Pancreas (tissue), 10 donors: ENCODE measurements at regions not wholly inside any gene's neighbourhood (a gene's known extent, or its start where the extent isn't known, plus 50 kb on each side); places are given as distances from the start of the nearest gene placed in this dataset.

Source experiments
- ATAC-seq, 4 donors: fragments of 200-7000 bp; cut with Tn5 transposase; one replicate each; pipeline versions ENCODE4 v1.8.0 to v1.9.1; 2020; ENCODE audit warnings: mild to moderate bottlenecking in 4 of 4, moderate library complexity in 4 of 4
- DNase-seq, 6 donors: peaks; one replicate each; pipeline ENCODE4 v3.0.0-alpha.2; 2020
- FAIRE-seq: peaks from 2 replicates; lab custom pipeline; 2012; peaks lifted over from hg19 to GRCh38; lab: Jason Lieb, UNC
- H3K27ac ChIP-seq, 4 donors: fragments of 200-600 bp; sonication (generic); 1 replicate in 3 of 4; 2 replicates in 1 of 4; pipeline versions ENCODE4 v1.5.0 to v1.8.0; 2020
- H3K27me3 ChIP-seq, 4 donors: fragments of 200-600 bp; one replicate each; pipeline ENCODE4 v1.8.0; 2021
- H3K36me3 ChIP-seq, 3 donors: fragments of 200-600 bp; sonication (generic) in 1 of 3; one replicate each; pipeline versions ENCODE4 v1.5.0 to v1.8.0; 2020 to 2021
- H3K4me1 ChIP-seq, 3 donors: fragments of 200-600 bp; one replicate each; pipeline ENCODE4 v1.8.0; 2021
- H3K4me3 ChIP-seq, 4 donors: fragments of 200-600 bp; sonication (generic) in 2 of 4; one replicate each; pipeline versions ENCODE4 v1.5.0 to v1.8.0; 2020 to 2021
- H3K9me3 ChIP-seq, 4 donors: fragments of 200-600 bp; one replicate each; pipeline ENCODE4 v1.8.0; 2021
- CTCF ChIP-seq, 4 donors: fragments of 200-600 bp; sonication (generic) in 3 of 4; IDR thresholded peaks; one replicate each; pipeline versions ENCODE4 v1.5.0 to v1.8.0; 2021; ENCODE audit warnings: antibody characterized with exemption in 4 of 4
- WGBS, 2 donors: extraction: QIAGEN DNeasy Blood & Tissue Kit; methylation state at CpG; one replicate each; pipeline ENCODE4 v1.1.7; 2013; 5-methylcytosine and 5-hydroxymethylcytosine counted together
- intact Hi-C, 3 donors: fragments of 100-400 bp; cut with DNase I; formaldehyde crosslinking; loops; one replicate each; pipeline versions ENCODE4 v1.11.1 to v1.14.2; 2022
- donor health status: healthy with polysubstance abuse.
- donor health status: DM: no; HTN: no; CAD: no; lungs with moderate emphysema.
- donor health status: DM: no; HTN: no; CAD: no.
- donor health status: control.
- donor health status: control.
- donor health status: Bipolar disorder and iron deficiency.
- donor health status: DM: yes; HTN: yes; CAD: no.
- donor health status: DM: no; HTN: no; CAD: no.
- donor health status: DM: no; HTN: no; CAD: no.
- donor health status: DM: yes; HTN: yes; CAD: no.

- FAIRE-seq (no peak), ATAC-seq (no peak), DNase-seq (peak in 1 of 6 donors; percentile 51)
- no peaks in the 10 kb centered on the region for H3K36me3 ChIP-seq
- H3K27me3 ChIP-seq, result no peaks in the 10 kb centered on the region
- H3K4me1 ChIP-seq, result no peaks in the 10 kb centered on the region
- no peak overlapping the region for H3K27ac ChIP-seq
- H3K9me3 ChIP-seq, result no peaks in the 10 kb centered on the region
- whole genome bisulfite sequencing, 2 donors, result 88 to 90% methylated on average over 20 of the region's 20 CpGs
- H3K4me3 ChIP-seq, result no peak overlapping the region
- no peak for TF ChIP-seq CTCF (IDR thresholded peaks at IDR 0.05)
- intact Hi-C loops, result no loop called here
Observed at GRCh38 chr2:57397550-57398360, 648.9 kb upstream of the VRK2 start.

- intact Hi-C loops, result no loop called here
- TF ChIP-seq CTCF (IDR thresholded peaks at IDR 0.05), result no peak
- DNase-seq (no peak), ATAC-seq (no peak), FAIRE-seq (no peak)
- H3K27me3 ChIP-seq, result no peaks in the 10 kb centered on the region
- H3K9me3 ChIP-seq, result no peaks in the 10 kb centered on the region
- H3K36me3 ChIP-seq, result no peaks in the 10 kb centered on the region
- WGBS, 2 donors, result 91 to 100% methylated on average over 5 of the region's 5 CpGs
- no peaks in the 10 kb centered on the region for H3K4me1 ChIP-seq
- H3K4me3 ChIP-seq, result no peak overlapping the region
- H3K27ac ChIP-seq, result no peak overlapping the region
Observed at GRCh38 chr2:57399057-57399456, 647.5 kb upstream of the VRK2 start.

GRCh38 chr2:57402096-57402495 is 644.5 kb upstream of the VRK2 start:
- intact Hi-C loops, result no loop called here
- Histone ChIP-seq H3K4me1 (no peaks in the 10 kb centered on the region), H3K4me3 (no peak overlapping the region), H3K27me3 (no peaks in the 10 kb centered on the region), H3K27ac (no peak overlapping the region), H3K9me3 (no peaks in the 10 kb centered on the region), H3K36me3 (no peaks in the 10 kb centered on the region)
- TF ChIP-seq CTCF (IDR thresholded peaks at IDR 0.05), result no peak
- DNase-seq, result no peak
- 81% methylated on average over 2 of the region's 2 CpGs for WGBS, 2 donors
- ATAC-seq, result no peak
- FAIRE-seq, result no peak

GRCh38 chr2:57402755-57403154 is 643.9 kb upstream of the VRK2 start:
- H3K27me3 ChIP-seq, result no peaks in the 10 kb centered on the region
- no peaks in the 10 kb centered on the region for H3K9me3 ChIP-seq
- H3K36me3 ChIP-seq, result no peaks in the 10 kb centered on the region
- no peak for DNase-seq
- H3K4me3 ChIP-seq, result no peak overlapping the region
- no peak for ATAC-seq
- WGBS, 2 donors, result 20 to 29% methylated on average over 1 of the region's 1 CpG
- FAIRE-seq, result no peak
- H3K4me1 ChIP-seq, result no peaks in the 10 kb centered on the region
- intact Hi-C loops, result no loop called here
- no peak for TF ChIP-seq CTCF (IDR thresholded peaks at IDR 0.05)
- H3K27ac ChIP-seq, result no peak overlapping the region

- FAIRE-seq (no peak), DNase-seq (no peak), ATAC-seq (no peak)
- no peaks in the 10 kb centered on the region for H3K9me3 ChIP-seq
- no peaks in the 10 kb centered on the region for H3K36me3 ChIP-seq
- no peak overlapping the region for H3K27ac ChIP-seq
- H3K27me3 ChIP-seq, result no peaks in the 10 kb centered on the region
- no peaks in the 10 kb centered on the region for H3K4me1 ChIP-seq
- no peak overlapping the region for H3K4me3 ChIP-seq
- 51 to 53% methylated on average over 1 of the region's 1 CpG for WGBS, 2 donors
- TF ChIP-seq CTCF (IDR thresholded peaks at IDR 0.05), result no peak
- intact Hi-C loops, result no loop called here
Observed at GRCh38 chr2:57407772-57408201, 638.8 kb upstream of the VRK2 start.
